Dendritic cell treated with granulocyte-macrophage colony-stimulating factor and Interleukin-4, amounts not matched to agents 40 ng/mL and 50 ng/mL, for 4 days (primary cell): ENCODE measurements at regions not wholly inside any gene's neighbourhood (a gene's known extent, or its start where the extent isn't known, plus 50 kb on each side); places are given as distances from the start of the nearest gene placed in this dataset.
"Not testable (repeated sequence)": the region's sequence is repeated elsewhere in the genome, so short reads cannot be mapped to it uniquely, and the experiment has no call there.

Source experiments
- H3K27ac Mint-ChIP-seq: one replicate; pipeline ENCODE4 v1.8.0; 2022; ENCODE audit warnings: mild to moderate bottlenecking, mixed read lengths
- H3K27me3 Mint-ChIP-seq: one replicate; pipeline ENCODE4 v1.8.0; 2022; ENCODE audit warnings: mild to moderate bottlenecking, mixed read lengths
- H3K36me3 Mint-ChIP-seq: one replicate; pipeline ENCODE4 v1.8.0; 2022; ENCODE audit warnings: low read depth, mixed read lengths
- H3K4me1 Mint-ChIP-seq: one replicate; pipeline ENCODE4 v1.8.0; 2022; ENCODE audit warnings: low read depth, mixed read lengths
- H3K4me3 Mint-ChIP-seq: one replicate; pipeline ENCODE4 v1.8.0; 2022; ENCODE audit warnings: mild to moderate bottlenecking, moderate library complexity, mixed read lengths
- H3K9me3 Mint-ChIP-seq: one replicate; pipeline ENCODE4 v1.8.0; 2022; ENCODE audit warnings: mixed read lengths
- intact Hi-C: fragments of 100-400 bp; cut with micrococcal nuclease; formaldehyde crosslinking; loops from one replicate; pipeline ENCODE4 v1.15.0; 2022

- H3K27me3 Mint-ChIP-seq, H3K4me3 Mint-ChIP-seq, H3K9me3 Mint-ChIP-seq, intact Hi-C loops, H3K27ac Mint-ChIP-seq, H3K4me1 Mint-ChIP-seq, H3K36me3 Mint-ChIP-seq: not testable (repeated sequence)
Observed at GRCh38 chr7:63629024-63629423, 369.6 kb upstream of the ZNF722 start.

- H3K36me3 Mint-ChIP-seq, H3K4me1 Mint-ChIP-seq, H3K27ac Mint-ChIP-seq, H3K27me3 Mint-ChIP-seq, H3K4me3 Mint-ChIP-seq, intact Hi-C loops, H3K9me3 Mint-ChIP-seq: not testable (repeated sequence)
Observed at GRCh38 chr7:63636585-63636984, 362.1 kb upstream of the ZNF722 start.

DNA sequence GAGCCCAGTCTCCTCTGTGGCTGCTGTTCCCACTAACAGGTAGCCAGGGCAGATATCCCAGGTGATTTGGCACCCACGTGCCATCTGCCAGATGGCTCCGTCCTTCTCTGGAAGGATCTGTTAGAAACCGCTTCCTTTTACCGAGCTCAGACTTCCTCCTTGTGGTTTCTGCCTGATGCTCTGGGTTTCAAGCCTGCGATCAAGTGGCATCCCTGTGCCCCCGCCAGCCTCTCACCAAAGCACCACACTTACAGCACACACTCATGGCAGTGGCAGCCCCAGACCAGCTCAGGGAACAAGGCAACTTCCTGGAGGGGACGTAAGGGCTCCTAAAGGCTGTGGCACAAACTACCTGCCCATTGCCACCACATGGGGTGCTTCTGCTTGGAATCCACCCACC lies 333.1 kb upstream of the ZNF722 start:
- H3K4me1 Mint-ChIP-seq, H3K9me3 Mint-ChIP-seq, intact Hi-C loops, H3K27ac Mint-ChIP-seq, H3K27me3 Mint-ChIP-seq, H3K36me3 Mint-ChIP-seq, H3K4me3 Mint-ChIP-seq: not testable (repeated sequence)

DNA sequence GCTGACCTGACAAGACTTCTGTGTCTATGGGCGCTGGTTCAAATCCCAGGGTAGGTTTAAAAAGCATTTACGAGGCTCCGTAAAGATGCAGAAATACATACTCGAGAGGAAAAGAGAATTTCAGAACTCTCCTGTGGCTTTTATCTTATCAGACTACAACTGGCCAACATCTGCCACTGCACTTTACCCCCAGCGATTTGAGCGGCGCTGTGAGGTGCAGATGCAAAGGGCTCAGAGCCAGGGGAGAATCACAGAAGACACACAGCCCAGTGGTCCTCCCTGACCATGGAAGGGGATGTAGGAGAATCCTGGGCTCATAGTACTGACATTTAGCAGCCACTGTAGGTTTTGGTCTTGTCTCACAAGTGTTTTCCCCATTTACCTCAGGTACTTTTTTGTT lies 307.2 kb upstream of the ZNF722 start:
- intact Hi-C loops, H3K9me3 Mint-ChIP-seq, H3K27me3 Mint-ChIP-seq, H3K4me3 Mint-ChIP-seq, H3K36me3 Mint-ChIP-seq, H3K27ac Mint-ChIP-seq, H3K4me1 Mint-ChIP-seq: not testable (repeated sequence)

GRCh38 chr7:63694296-63694695 lies 304.4 kb upstream of the ZNF722 start:
- H3K27ac Mint-ChIP-seq, intact Hi-C loops, H3K27me3 Mint-ChIP-seq, H3K4me1 Mint-ChIP-seq, H3K9me3 Mint-ChIP-seq, H3K4me3 Mint-ChIP-seq, H3K36me3 Mint-ChIP-seq: not testable (repeated sequence)
